SK-N-SH treated with all-trans-retinoic acid at 6 μM for 48 hours (cell line): ENCODE measurements at regions not wholly inside any gene's neighbourhood (a gene's known extent, or its start where the extent isn't known, plus 50 kb on each side); places are given as distances from the start of the nearest gene placed in this dataset.

ENCODE experiments used
- BACH2 ChIP-seq: fragments of 250-450 bp; sonication (Bioruptor Pico); IDR thresholded peaks from 2 replicates; pipeline ENCODE4 v1.9.0; 2021; ENCODE audit warnings: mild to moderate bottlenecking, borderline replicate concordance
- RARB ChIP-seq: fragments of 250-450 bp; sonication (Bioruptor Pico); IDR thresholded peaks from 2 replicates; pipeline ENCODE4 v1.8.0; 2021; ENCODE audit warnings: mild to moderate bottlenecking, moderate library complexity
- TCF4 ChIP-seq: fragments of 250-450 bp; sonication (Bioruptor Pico); IDR thresholded peaks from 2 replicates; pipeline ENCODE4 v1.8.0; 2021; ENCODE audit warnings: mild to moderate bottlenecking, moderate library complexity, borderline replicate concordance
- ZFP3 ChIP-seq: fragments of 250-450 bp; sonication (Bioruptor Pico); IDR thresholded peaks from 2 replicates; pipeline ENCODE4 v1.5.0; 2020; ENCODE audit warnings: mild to moderate bottlenecking, moderate library complexity
- TF ChIP-seq, protein P1 (sequence below): fragments of 250-450 bp; sonication (Bioruptor Pico); IDR thresholded peaks from 2 replicates; pipeline ENCODE4 v1.5.1; 2020; ENCODE audit warnings: low read depth, mild to moderate bottlenecking, moderate library complexity
- TF ChIP-seq, protein P2 (sequence below): fragments of 250-450 bp; sonication (Bioruptor Pico); IDR thresholded peaks from 2 replicates; pipeline ENCODE4 v1.8.0; 2020; ENCODE audit warnings: mild to moderate bottlenecking, moderate library complexity, borderline replicate concordance
- TF ChIP-seq, protein P3 (sequence below): fragments of 250-450 bp; sonication (Bioruptor Pico); IDR thresholded peaks from 2 replicates; pipeline ENCODE4 v1.8.0; 2021; ENCODE audit warnings: low read depth, mild to moderate bottlenecking, moderate library complexity, borderline replicate concordance

DNA sequence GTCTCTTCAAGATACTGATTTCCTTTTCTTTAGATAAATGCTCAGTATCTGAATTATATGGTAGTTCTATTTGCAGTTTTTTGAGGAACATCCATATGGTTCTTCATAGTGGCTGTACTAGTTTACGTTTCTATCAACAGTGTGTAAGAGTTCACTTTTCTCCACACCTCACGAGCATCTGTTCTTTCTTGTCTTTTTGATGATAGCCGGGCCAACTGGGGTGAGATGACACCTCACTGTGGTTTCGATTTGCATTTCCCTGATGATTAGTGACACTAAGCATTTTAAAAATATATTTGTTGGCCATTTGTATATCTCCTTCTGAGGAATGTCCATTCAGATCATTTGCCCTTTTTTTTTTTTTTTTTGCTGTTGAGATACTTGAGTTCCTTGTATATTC lies 458.8 kb downstream of the SETBP1 start:
- TF ChIP-seq, protein P1, sequence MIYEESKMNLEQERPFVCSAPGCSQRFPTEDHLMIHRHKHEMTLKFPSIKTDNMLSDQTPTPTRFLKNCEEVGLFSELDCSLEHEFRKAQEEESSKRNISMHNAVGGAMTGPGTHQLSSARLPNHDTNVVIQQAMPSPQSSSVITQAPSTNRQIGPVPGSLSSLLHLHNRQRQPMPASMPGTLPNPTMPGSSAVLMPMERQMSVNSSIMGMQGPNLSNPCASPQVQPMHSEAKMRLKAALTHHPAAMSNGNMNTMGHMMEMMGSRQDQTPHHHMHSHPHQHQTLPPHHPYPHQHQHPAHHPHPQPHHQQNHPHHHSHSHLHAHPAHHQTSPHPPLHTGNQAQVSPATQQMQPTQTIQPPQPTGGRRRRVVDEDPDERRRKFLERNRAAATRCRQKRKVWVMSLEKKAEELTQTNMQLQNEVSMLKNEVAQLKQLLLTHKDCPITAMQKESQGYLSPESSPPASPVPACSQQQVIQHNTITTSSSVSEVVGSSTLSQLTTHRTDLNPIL, result no peak
- TF ChIP-seq, protein P2, sequence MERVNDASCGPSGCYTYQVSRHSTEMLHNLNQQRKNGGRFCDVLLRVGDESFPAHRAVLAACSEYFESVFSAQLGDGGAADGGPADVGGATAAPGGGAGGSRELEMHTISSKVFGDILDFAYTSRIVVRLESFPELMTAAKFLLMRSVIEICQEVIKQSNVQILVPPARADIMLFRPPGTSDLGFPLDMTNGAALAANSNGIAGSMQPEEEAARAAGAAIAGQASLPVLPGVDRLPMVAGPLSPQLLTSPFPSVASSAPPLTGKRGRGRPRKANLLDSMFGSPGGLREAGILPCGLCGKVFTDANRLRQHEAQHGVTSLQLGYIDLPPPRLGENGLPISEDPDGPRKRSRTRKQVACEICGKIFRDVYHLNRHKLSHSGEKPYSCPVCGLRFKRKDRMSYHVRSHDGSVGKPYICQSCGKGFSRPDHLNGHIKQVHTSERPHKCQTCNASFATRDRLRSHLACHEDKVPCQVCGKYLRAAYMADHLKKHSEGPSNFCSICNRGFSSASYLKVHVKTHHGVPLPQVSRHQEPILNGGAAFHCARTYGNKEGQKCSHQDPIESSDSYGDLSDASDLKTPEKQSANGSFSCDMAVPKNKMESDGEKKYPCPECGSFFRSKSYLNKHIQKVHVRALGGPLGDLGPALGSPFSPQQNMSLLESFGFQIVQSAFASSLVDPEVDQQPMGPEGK (CRISPR knock-in tag), result no peak
- no peak for TF ChIP-seq TCF4 (CRISPR knock-in tag)
- TF ChIP-seq BACH2 (CRISPR knock-in tag), result no peak
- TF ChIP-seq RARB (CRISPR knock-in tag), result no peak
- TF ChIP-seq ZFP3, result no peak
- TF ChIP-seq, protein P3, sequence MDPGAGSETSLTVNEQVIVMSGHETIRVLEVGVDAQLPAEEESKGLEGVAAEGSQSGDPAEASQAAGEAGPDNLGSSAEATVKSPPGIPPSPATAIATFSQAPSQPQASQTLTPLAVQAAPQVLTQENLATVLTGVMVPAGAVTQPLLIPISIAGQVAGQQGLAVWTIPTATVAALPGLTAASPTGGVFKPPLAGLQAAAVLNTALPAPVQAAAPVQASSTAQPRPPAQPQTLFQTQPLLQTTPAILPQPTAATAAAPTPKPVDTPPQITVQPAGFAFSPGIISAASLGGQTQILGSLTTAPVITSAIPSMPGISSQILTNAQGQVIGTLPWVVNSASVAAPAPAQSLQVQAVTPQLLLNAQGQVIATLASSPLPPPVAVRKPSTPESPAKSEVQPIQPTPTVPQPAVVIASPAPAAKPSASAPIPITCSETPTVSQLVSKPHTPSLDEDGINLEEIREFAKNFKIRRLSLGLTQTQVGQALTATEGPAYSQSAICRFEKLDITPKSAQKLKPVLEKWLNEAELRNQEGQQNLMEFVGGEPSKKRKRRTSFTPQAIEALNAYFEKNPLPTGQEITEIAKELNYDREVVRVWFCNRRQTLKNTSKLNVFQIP (CRISPR knock-in tag), result no peak
